HEK293T (cell line): ENCODE measurements at regions not wholly inside any gene's neighbourhood (a gene's known extent, or its start where the extent isn't known, plus 50 kb on each side); places are given as distances from the start of the nearest gene placed in this dataset.

Experiments used
- BHLHE40 ChIP-seq: fragments of 450-650 bp; IDR thresholded peaks from 2 replicates; pipeline ENCODE4 v1.6.1; 2016; ENCODE audit warnings: mild to moderate bottlenecking, moderate library complexity, borderline replicate concordance
- ELF4 ChIP-seq: fragments of 450-650 bp; IDR thresholded peaks from 2 replicates; pipeline ENCODE4 v1.6.1; 2017; ENCODE audit warnings: antibody characterized with exemption
- FOXA1 ChIP-seq: fragments of 450-650 bp; IDR thresholded peaks from 2 replicates; pipeline ENCODE4 v1.6.1; 2016; ENCODE audit warnings: mild to moderate bottlenecking
- FOXK2 ChIP-seq: fragments of 450-650 bp; IDR thresholded peaks from 2 replicates; pipeline ENCODE4 v1.6.1; 2016; ENCODE audit warnings: mild to moderate bottlenecking
- FOXM1 ChIP-seq: fragments of 450-650 bp; IDR thresholded peaks from 2 replicates; pipeline ENCODE4 v1.6.1; 2017; ENCODE audit warnings: mild to moderate bottlenecking, borderline replicate concordance
- NFRKB ChIP-seq: fragments of 450-650 bp; IDR thresholded peaks from 2 replicates; pipeline ENCODE4 v1.6.1; 2016; ENCODE audit warnings: mild to moderate bottlenecking, moderate library complexity
- PKNOX1 ChIP-seq: fragments of 450-650 bp; IDR thresholded peaks from 2 replicates; pipeline ENCODE4 v1.6.1; 2016
- SP1 ChIP-seq: fragments of 450-650 bp; IDR thresholded peaks from 2 replicates; pipeline ENCODE4 v1.6.1; 2017
- SUZ12 ChIP-seq: fragments of 450-650 bp; IDR thresholded peaks from 2 replicates; pipeline ENCODE4 v1.6.1; 2016; ENCODE audit warnings: mild to moderate bottlenecking
- TARDBP ChIP-seq: fragments of 450-650 bp; IDR thresholded peaks from 2 replicates; pipeline ENCODE4 v1.6.1; 2016
- ZNF384 ChIP-seq: fragments of 450-650 bp; IDR thresholded peaks from 2 replicates; pipeline ENCODE4 v1.6.1; 2016

GRCh38 chr4:22614114-22614513 is 78.6 kb upstream of the GBA3 start:
- no peak for TF ChIP-seq NFRKB
- no peak for TF ChIP-seq FOXM1
- TF ChIP-seq BHLHE40, result no peak
- TF ChIP-seq FOXK2, result no peak
- no peak for TF ChIP-seq SP1
- TF ChIP-seq ELF4, result no peak
- no peak for TF ChIP-seq PKNOX1
- TF ChIP-seq FOXA1, result no peak
- no peak for TF ChIP-seq SUZ12
- no peak for TF ChIP-seq TARDBP
- TF ChIP-seq ZNF384, result no peak
